Breast epithelium (tissue), 3 donors: ENCODE measurements at regions not wholly inside any gene's neighbourhood (a gene's known extent, or its start where the extent isn't known, plus 50 kb on each side); places are given as distances from the start of the nearest gene placed in this dataset.

Experiments
- CTCF ChIP-seq, 3 donors: fragments of 450-650 bp; IDR thresholded peaks; one replicate each; pipeline ENCODE4 v1.5.1; 2016 to 2017; ENCODE audit warnings: antibody characterized with exemption in 3 of 3, mild to moderate bottlenecking in 3 of 3, moderate library complexity in 3 of 3
- POLR2A ChIP-seq: fragments of 450-650 bp; IDR thresholded peaks from one replicate; pipeline ENCODE4 v1.6.1; 2016; ENCODE audit warnings: antibody characterized with exemption, mild to moderate bottlenecking, moderate library complexity

DNA sequence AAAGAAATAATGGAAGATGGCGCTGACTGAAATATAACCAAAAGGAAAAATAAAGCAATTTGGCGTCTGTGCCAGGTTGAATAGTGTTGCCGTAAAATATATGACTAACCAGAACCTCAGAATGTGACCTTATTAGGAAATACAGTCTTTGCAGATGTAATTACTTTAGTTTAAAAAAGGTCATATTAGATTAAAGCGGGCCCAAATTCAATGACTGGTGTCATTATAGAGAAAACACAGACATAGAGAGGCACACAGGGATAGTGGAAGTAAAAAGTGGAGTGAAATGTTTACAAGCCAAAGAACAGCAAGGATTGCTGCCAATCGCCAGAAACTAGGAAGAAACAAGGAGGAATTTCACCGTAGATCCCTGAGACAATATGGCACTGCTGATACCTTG, 521.2 kb downstream of the FRK start:
- no peak for TF ChIP-seq CTCF (IDR thresholded peaks at IDR 0.05)
- TF ChIP-seq POLR2A: no peak
